NCI-H1417 (cell line): ENCODE measurements at regions not wholly inside any gene's neighbourhood (a gene's known extent, or its start where the extent isn't known, plus 50 kb on each side); places are given as distances from the start of the nearest gene placed in this dataset.
"Not testable (repeated sequence)": the region's sequence is repeated elsewhere in the genome, so short reads cannot be mapped to it uniquely, and the experiment has no call there.

Source experiments
- DNase-seq, 3 experiments: peaks; one replicate each; lab custom pipeline; 2025; lab: John Stamatoyannopoulos, UW

DNA sequence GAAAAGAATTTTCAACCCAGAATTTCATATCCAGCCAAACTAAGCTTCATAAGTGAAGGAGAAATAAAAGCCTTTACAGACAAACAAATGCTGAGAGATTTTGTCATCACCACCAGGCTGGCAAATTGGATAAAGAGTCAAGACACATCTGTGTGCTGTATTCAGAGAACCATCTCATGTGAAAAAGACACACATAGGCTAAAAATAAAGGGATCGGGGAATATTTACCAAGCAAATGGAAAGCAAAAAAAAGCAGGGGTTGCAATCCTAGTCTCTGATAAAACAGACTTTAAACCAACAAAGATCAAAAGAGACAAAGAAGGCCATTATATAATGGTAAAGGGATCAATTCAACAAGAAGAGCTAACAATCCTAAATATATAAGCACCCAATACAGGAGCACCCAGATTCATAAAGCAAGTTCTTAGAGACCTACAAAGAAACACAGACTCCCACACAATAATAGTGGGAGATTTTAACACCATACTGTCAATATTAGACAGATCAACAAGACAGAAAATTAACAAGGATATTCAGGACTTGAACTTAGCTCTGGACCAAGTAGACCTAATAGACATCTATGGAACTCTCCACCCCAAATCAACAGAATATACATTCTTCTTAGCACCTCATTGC is 55.9 kb upstream of the ACSM6 start:
- not testable (repeated sequence) for DNase-seq

GRCh38 chr10:95134490-95134889 is 59.5 kb upstream of the ACSM6 start:
- no peak for DNase-seq

GRCh38 chr10:95133997-95134396 is 60.0 kb upstream of the ACSM6 start:
- no peak for DNase-seq

GRCh38 chr10:95133016-95133752 is 60.9 kb upstream of the ACSM6 start:
- peak; percentile 38 to 82 (median 57) for DNase-seq

GRCh38 chr10:95130429-95130828 is 61.1 kb upstream of the CYP2C8 start:
- not testable (repeated sequence) for DNase-seq

DNA sequence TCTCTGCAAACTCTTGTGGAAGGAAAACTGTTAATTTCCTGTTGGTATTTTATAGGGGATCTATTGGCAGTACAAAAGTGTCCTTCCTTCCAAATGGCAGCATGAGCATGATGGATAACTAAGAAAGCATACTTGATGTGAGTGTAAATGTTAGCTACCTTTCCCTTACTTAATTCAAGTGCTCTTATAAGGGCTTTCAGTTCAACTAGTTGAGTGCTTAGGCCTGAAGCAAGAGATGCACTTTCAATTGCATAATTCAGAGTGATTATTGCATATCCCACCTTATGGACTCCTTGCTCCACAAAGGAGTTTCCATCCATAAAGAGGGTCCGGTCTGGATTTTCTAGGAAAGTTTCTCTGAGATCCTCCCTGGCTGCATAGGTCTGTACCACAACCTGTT is 56.3 kb upstream of the CYP2C8 start:
- peak in 1 of 3 experiments; percentile 27 for DNase-seq

GRCh38 chr10:95122736-95123135 is 53.4 kb upstream of the CYP2C8 start:
- no peak for DNase-seq

- peak in 1 of 3 experiments; percentile 1 for DNase-seq
These were observed 52.6 kb upstream of the CYP2C8 start for GRCh38 chr10:95121904-95122303.
